LoVo (cell line): ENCODE measurements at regions not wholly inside any gene's neighbourhood (a gene's known extent, or its start where the extent isn't known, plus 50 kb on each side); places are given as distances from the start of the nearest gene placed in this dataset.
"Not testable (repeated sequence)": the region's sequence is repeated elsewhere in the genome, so short reads cannot be mapped to it uniquely, and the experiment has no call there.

ENCODE experiments used
- DNase-seq: peaks from one replicate; pipeline ENCODE4 v3.0.0-alpha.2; 2016; ENCODE audit warnings: low spot score

DNA sequence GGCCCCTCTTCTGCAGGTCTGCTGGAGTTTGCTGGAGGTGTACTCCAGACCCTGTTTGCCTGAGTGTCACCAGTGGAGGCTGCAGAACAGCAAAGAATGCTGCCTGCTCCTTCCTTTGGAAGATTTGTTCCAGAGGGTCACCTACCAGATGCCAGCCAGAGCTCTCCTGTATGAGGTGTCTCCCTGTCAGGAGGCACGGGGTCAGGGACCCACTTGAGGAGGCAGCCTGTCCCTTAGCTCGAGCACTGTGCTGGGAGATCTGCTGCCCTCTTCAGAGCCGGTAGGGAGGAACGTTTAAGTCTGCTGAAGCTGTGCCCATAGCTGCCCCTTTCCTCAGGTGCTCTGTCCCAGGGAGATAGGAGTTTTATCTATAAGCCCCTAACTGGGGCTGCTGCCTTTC lies 207.9 kb downstream of the FAT3 start:
- DNase-seq: no peak

DNA sequence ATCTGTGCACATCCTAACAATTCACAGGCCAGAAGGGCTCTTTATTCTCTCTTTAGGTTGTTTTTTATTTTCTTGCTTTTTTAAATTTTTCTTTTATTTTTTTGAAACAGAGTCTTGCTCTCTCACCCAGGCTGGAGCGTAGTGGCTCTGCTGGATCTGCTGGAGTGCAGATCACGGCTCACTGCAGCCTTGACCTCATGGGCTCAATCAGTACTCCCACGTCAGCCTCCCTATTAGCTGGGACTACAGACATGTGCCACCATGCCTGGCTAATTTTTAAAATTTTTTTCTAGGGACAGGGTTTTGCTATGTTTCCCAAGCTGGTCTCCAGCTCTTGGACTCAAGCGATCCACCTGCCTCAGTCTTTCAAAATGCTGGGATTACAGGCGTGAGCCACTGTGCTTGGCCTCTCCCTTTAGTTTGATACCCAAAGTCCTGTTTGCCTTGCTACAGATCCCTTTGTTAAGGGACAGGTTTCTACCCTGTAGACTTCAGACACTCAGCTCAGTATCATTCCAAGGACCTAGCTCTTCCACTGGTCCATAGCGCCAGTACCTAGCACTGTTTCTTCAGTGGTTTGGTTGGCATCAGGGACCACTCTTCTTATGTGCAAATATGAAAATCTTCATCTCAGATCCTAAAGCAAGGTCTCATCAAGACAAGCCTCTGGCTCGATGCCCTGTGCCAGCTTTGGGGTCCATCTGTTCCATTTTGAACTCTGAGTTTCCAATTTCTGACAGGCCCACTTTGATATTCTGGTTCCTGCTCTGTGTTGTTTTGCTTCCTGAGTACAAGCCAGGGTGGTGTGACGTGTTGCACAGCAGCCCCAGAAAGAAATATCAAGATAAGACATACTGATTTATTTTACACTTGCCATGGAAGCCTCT lies 211.7 kb downstream of the FAT3 start:
- DNase-seq: no peak

DNA sequence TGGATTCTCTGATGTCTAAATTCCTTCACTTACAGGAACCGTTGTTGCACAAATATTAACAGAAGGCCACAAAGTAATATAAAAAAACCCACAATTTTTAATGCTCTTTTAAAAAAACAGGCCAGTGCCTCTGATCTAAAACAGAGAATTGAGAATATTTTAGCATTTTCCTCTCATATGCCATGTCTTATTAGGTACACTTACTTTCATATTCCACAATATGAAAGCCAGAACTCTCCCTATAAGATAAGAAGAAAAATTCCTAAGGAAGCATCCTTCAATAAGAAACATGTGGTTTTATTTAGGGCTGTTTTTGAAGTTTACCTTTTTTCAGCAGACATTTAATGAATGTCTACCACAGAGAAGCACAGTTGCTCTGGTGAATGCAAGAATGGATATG lies 214.5 kb downstream of the FAT3 start:
- no peak for DNase-seq

DNA sequence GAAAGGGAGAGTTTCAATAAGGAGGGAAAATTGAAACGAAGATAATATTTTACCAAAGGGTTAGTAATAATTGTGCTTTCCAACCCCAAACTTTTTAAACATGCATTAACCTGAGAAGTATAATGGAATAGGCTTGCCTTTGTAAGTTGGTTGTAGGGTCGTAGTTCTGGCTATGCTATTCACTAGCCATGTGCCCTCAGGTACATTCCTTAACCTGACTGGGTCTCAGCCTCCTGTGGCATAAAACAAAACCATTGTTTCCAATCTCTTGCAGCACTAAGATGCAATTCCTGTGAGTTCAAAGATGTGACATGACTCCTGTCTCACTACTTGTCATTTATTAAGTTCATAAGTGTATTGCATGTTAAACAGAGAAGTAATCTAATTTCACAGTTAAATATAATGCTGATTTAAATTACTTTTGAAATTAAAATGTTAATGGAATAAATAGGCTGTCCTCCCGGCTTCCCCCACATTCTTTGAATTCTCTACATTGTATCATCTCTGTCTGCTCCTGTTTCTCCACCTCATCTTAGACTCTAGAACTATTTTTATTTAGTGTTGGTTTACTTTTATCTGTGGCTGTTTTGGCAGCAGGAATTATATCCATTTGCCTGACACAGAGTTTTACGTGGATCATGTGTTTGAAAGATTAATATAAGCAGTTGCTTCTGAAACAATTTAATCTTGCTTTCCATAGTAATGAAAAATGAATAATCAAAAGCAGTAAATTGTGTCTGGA lies 216.3 kb downstream of the FAT3 start:
- no peak for DNase-seq

DNA sequence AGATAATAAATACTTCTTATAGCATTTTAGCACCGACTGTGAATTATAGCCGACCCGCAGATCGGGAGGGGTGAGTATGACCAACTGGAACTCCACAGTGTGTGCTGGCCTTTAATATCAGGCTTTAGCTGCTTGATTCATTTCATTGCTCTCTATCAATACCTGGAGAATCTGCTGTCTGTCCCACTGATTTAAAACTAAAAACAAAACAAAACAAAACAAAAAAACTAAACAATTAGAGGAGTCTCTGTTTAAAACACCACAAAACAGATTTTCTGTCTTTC lies 216.8 kb downstream of the FAT3 start:
- DNase-seq: no peak

DNA sequence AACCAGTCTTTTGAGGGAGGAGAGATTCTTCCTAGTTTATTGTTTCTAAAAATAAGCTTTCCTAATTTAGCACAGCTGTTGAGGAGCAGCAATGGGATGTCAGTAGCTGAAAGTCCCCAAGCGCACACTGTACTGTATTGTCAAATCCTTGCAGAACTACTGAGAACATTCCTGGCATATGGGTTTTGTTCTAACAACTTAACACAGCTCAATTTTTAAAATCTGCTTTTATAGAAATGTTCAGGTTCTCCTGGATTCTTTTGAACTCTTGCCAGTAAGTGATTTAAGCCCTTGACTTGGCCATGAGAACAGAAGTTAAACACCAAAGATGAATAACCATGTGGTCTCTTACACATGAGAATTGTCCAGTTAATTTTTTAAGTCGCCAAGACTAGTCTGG lies 218.6 kb downstream of the FAT3 start:
- no peak for DNase-seq

DNA sequence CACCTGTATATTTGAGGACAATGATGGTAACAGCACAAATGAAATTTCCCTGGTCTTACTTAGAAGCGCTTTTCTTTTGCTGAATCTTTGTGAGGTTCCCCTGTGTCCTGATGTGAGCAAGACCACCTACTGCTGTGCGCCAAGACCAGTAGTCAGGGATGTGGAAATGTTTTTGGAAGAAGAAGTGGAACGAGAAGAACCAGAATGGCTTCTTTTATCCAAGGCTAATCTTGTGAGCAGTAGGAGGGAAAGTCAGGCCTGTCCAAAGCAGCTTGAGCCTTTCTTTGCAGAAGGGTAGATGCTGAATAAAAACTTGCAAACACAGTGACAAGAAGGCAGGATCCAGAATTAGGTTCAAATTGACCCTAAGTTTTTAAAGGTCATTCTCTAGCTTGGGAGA lies 223.0 kb downstream of the FAT3 start:
- no peak for DNase-seq

DNA sequence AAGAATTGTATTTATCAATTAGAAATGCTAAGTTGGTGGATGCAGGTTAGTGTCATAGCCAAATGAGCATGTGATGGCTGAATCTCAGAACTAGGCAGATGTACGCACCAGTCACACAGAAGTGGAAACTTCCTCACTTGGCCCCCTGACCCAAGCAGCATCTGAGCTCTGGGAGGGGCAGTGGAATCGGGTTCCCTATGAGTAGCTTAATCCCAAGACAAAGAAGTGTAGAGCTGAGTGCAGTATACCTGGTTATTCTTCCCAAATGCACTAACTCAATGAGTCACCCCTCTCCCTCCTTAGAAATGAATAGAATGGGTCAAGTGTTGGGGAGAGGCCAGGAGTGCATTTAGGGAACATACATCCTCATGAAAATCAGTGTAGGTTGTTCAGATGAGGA lies 224.6 kb downstream of the FAT3 start:
- no peak for DNase-seq

DNA sequence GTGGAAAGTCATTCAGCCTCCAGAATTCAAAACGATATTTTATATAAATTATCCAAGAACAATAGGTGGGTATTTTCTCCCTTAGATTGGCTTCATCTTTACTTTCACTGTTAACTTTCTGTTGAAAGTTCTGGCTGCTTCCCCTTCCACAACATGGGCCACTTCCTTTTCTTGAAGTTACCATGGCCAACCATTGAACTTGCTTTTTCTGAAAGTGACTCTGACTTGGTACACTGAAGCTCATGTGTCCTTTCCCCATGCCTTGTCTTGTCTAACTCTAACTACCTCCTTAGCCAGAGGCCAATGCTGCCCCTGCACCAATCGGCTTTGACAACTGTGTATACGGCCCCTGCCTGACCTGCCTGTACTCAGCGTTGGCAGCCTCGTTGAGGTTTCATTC lies 225.2 kb downstream of the FAT3 start:
- no peak for DNase-seq

DNA sequence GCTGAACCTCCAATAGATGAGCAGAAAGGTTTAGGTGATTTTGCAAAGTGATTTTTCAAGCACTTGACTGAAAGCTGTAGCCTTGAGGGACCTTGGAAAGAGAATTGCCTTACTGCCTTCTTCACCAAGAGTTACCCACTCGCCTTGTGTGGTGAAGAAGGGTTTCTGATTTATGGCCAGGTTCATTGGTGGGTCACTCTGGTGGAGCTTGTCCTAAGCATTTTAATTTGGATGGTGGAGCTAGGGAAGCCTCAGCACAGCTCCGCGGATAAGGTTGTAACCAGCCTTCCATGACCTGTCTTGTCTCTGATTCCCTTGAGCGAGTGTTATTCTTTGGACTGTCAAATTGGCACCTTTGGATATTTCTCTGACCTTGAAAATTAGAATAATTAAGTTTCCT lies 226.4 kb downstream of the FAT3 start:
- DNase-seq: no peak

DNA sequence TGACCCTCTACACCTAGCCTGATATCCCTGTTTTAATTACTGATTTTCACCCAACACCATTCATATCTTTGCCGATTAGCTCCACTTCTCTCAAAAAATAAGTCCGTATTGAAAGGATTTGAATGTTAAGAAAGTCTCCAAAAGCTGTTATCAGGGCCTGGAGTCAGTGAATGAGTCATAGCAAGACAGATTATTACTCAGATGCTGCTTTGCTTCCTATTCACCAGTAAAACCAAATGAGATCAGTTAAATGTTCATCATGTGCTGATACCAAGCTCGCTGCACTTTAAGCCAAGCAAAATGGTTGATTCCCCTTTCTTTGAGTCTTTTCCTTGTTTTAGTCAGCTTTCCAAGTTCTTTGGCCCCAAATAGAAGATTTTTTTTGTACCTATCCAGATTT lies 228.4 kb downstream of the FAT3 start:
- no peak for DNase-seq

DNA sequence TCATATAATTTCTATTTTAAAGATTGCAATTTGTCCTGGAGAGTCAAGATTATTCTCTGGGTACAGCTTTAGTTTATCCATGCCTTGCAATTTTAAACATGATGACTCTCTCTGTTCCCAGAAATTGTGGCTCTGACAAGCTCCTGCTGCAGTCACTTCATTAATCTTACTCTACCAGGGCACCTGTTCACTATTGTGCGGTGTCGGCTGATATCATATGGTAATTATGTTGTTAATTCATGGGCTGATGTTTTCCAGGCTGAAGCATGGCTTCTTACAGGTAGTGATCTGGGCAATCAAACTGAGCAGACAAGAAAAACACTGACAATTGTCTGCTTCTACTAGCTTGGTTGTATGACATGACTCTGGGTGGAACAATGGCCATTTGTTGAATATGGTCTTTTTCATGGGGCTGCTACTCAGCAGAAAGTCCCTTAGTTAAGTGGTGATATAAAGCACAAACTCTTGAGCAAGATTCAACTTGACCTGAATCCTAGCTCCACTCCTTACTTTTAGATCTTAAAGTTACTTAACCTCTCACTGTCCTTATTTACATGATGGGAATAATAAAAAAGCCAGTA lies 230.7 kb downstream of the FAT3 start:
- no peak for DNase-seq

DNA sequence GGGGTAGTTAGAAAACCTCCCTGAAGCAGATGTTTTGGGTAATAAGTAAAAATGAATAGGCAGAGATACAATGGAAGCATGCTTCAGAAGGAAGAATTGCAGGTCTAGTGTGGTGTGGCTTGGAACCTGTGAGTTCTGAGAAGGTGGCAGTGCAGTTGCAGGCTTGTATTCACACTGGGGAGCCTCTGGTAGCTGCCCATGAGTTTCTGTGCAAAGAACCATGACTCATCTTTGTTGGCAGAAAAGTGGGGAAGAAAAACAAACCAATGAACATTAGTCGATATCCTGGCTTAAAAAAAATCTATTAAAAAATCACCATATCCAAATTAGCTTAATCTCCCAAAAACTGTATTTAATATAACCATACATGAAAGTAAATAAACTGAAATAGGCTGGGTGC lies 232.6 kb downstream of the FAT3 start:
- no peak for DNase-seq

DNA sequence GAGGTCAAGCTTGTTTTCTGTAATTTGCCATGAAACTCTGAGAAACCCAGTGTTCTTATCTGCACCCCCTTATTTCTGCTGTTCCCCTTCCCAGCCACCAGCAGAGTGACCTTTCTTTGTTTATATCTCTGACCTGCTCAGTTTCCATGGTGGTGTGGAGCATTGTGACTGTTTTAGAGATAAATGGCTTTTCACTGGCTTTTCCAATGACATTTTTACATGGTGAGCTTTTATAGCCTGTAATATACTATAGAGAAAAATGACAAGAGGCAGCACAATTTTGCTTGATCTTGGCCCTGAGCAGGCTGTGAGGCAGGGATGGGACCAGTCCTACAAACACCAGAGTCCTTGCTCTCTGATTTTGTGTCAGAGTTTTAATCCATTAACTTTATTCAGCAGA lies 233.9 kb downstream of the FAT3 start:
- DNase-seq: no peak

DNA sequence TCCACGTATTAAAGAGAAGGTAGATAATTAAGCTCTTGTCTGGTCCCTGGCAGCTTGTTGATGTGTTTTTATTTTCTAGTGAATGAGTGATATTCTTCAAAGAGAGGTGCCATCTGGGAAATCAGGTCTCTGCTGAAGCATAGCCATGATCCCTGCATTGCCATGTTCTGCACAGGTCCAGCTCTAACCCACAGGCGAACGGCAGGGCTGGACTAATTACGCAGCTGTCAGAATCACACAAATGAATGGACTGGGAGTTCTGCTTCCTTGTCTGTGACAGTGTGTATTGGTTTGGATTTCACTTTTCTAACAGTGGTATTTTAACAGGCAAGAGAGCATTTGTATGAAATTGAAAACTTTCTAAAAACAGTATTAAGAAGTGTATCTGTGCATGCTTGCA lies 235.6 kb downstream of the FAT3 start:
- no peak for DNase-seq

DNA sequence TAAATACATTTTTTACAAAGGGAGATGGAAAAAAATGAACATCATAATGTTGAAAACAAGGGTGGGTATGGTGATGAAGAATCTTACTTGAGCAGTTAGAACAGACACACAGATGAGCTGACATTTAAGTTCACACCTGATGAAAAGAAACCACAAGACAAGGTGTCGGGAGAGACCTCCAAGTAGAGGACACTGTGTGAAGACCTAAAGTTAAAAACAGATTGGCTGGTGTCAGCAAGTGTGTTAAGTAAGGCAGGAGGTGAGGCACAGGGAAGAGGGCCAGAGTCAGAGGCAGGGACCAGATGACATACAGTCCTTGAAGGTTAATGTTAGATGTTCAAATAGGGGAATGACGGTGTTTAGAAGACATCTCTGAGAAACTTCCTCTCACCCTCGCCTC lies 236.8 kb downstream of the FAT3 start:
- DNase-seq: no peak

DNA sequence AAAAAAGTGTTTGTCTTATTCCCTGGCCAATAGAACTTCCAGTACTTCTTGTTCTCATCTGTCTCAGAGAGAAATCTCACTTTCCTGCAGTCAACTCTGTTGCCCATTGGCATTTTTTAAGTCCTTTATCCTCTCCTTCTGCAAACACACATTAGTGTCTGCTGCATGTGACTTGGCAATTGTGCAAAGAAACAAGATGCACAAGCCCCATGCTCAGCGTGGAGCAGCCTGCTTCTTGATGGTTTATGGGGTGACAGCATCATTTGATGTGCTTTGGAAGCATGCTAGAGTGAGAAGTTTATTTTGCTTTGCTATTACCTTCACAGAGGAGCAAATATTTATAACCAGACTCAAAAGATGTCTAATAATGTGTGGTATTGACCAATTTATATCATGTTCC lies 238.2 kb downstream of the FAT3 start:
- no peak for DNase-seq

DNA sequence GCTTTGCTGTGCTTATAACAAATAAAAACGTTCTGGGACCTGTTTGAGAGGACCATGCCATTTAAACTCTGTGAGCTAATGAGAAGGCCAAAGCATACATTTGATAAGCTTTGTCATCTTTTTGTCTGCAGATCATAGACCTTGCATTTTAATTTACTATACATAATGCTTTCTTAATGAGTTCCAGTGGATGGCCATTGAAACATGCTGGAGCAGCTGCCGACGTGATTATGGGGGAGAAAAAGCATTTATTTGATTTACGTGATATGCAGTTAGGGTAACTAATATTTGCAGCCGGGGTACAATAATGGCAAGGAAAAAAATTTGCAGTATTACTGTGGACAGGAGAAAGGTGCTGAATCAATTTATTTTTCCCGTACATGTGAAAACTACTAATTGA lies 240.2 kb downstream of the FAT3 start:
- DNase-seq: no peak

DNA sequence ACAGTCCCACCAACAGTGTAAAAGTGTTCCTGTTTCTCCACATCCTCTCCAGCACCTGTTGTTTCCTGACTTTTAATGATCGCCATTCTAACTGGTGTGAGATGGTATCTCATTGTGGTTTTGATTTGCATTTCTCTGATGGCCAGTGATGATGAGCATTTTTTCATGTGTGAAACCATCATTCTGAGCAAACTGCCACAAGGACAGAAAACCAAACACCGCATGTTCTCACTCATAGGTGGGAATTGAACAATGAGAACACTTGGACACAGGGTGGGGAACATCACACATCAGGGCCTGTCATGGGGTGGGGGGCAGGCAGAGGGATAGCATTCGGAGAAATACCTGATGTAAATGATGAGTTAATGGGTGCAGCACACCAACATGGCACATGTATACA lies 240.8 kb downstream of the FAT3 start:
- DNase-seq: not testable (repeated sequence)

DNA sequence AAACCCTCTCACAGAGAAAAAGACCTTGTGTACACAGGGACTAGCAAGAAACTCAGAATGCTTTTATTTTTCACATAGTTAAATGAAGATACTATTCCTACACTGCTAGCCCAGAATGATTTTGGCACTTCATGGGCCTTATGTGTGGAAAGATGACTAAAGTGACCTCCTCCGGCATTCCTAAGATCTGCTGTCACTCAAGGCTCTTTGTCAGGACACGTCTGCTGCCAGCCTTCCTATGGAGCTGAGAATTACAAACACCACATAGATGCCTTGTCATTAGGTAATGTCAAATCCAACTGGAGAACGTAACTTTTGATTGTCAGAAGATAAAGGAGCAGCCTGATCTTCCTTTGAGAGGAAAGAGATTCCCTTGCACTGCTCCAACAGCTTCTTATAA lies 249.1 kb downstream of the FAT3 start:
- DNase-seq: no peak

DNA sequence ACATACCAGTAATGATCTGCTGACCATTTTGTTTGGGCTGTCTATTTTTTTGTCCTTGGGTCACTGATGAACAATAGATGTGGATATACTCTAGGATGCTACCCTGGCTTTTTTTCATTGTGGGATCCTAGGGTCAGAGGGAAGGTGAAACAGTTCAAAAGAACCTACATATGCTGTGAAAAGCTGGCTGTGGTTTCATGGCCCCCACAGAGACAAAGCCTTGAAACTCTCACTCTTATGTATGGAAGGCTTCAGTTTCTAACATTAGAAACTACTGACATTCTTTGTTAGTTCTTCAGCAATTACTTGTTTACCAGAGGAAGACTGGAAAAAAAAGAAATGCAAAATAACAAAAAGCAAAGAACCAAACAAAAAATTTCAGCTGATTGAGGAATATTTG lies 250.7 kb downstream of the FAT3 start:
- no peak for DNase-seq

DNA sequence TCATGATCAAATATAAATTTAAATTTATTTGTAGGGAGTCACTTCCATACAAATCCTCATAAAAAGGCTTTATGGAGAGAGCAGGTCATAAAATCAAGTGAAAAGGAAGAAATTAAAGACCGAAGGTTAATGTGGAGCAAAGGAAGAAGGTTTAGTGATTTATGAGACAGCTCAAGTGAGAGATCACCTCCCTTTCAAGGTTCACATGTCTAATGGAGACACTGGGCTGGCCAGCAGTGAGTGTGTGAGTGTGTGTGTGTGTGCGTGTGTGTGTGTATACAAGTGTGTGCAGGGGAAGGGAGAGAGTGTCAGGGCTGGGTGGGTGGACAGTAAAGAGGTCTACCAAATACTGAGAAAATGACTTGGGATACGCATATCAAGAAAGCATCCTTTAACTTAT lies 251.2 kb downstream of the FAT3 start:
- no peak for DNase-seq

DNA sequence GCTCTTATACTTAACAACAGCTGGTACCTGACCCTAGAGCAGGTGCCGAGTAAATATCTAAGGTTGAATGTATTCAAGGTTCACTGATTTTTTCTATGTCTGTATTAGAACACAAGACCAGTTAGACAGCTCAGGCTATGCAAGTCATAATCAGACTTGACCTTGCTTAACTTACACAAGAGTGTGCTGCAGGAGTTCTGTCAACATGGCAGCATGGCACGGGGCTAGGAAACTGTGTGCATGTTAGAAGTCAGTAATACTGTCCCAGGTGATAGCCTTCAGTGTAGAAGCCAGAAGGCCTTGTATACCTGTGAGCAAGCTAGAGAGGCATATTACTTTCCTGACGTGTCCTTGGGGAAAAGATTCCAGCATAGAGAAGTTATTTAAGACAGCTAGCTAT lies 253.1 kb downstream of the FAT3 start:
- DNase-seq: no peak

DNA sequence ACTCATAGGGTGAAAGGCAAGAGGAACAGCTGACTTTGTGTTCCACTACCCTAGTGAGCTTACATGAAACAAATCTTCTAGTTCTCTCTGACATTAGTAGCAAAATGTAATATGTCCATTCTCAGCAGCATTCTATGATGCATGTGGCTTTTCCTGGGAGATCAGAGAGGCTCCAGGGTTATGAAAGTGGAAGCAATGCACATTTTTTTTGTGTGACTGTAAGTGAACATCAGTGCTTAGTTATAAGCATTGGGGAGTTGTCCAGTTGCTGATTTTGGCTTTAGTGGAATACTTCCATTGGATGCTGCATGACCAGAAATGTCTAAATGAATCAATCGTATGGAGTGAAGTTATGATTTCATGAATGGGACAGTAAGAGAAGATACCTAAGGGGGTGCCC lies 255.9 kb downstream of the FAT3 start:
- no peak for DNase-seq
